SU-DHL-6 (cell line): ENCODE measurements at regions not wholly inside any gene's neighbourhood (a gene's known extent, or its start where the extent isn't known, plus 50 kb on each side); places are given as distances from the start of the nearest gene placed in this dataset.

Experiments
- H2AFZ ChIP-seq: fragments of 200-600 bp; sonication (generic); 2 replicates; pipeline ENCODE4 v1.6.1; 2014; ENCODE audit warnings: low read depth, mild to moderate bottlenecking, moderate library complexity, mixed read lengths, antibody characterized with exemption, low read length; ENCODE audit not compliant: severe bottlenecking
- H3F3A ChIP-seq: fragments of 200-600 bp; shearing (Covaris generic); 2 replicates; pipeline ENCODE4 v1.6.0; 2016; ENCODE audit warnings: antibody characterized with exemption, mild to moderate bottlenecking; ENCODE audit not compliant: insufficient read depth
- H3K27ac ChIP-seq: fragments of 200-600 bp; sonication (generic); 2 replicates; pipeline ENCODE4 v1.5.1; 2016; ENCODE audit warnings: low read depth, mild to moderate bottlenecking, low read length, moderate library complexity, mixed read lengths
- H3K27me3 ChIP-seq: fragments of 200-600 bp; sonication (generic), shearing (Covaris generic); 2 replicates; pipeline ENCODE4 v1.6.0; 2014; ENCODE audit warnings: mild to moderate bottlenecking, low read length
- H3K36me3 ChIP-seq: fragments of 200-600 bp; sonication (generic); 2 replicates; pipeline ENCODE4 v1.6.1; 2014; ENCODE audit warnings: mild to moderate bottlenecking, low read length, mixed read lengths
- H3K4me2 ChIP-seq: fragments of 300-600, 200-600 bp; shearing (Covaris generic), sonication (generic); 2 replicates; pipeline ENCODE4 v1.6.0; 2014; ENCODE audit warnings: low read length, low read depth, mild to moderate bottlenecking; ENCODE audit not compliant: poor library complexity, severe bottlenecking
- H3K4me3 ChIP-seq: fragments of 200-600 bp; sonication (generic); 2 replicates; pipeline ENCODE4 v1.5.1; 2014; ENCODE audit warnings: antibody characterized with exemption, low read length, mild to moderate bottlenecking, mixed read lengths; ENCODE audit not compliant: insufficient read depth, poor library complexity, severe bottlenecking
- H3K79me2 ChIP-seq: fragments of 200-600 bp; sonication (generic); 2 replicates; pipeline ENCODE4 v1.6.1; 2014; ENCODE audit warnings: mild to moderate bottlenecking, low read length, moderate library complexity; ENCODE audit not compliant: insufficient read depth
- H3K9ac ChIP-seq: fragments of 200-600 bp; sonication (generic); 2 replicates; pipeline ENCODE4 v1.7.0; 2014; ENCODE audit warnings: mild to moderate bottlenecking, low read length
- H3K9me2 ChIP-seq: fragments of 200-600 bp; sonication (generic); replicated peaks from 2 replicates; pipeline ENCODE4 v1.6.1; 2014; ENCODE audit warnings: low read length; ENCODE audit not compliant: insufficient read depth
- H3K9me3 ChIP-seq: fragments of 200-600 bp; sonication (generic); 2 replicates; pipeline ENCODE4 v1.6.1; 2014; ENCODE audit warnings: low read length, mixed read lengths; ENCODE audit not compliant: insufficient read depth
- H4K20me1 ChIP-seq: fragments of 200-600 bp; sonication (generic); 2 replicates; pipeline ENCODE4 v1.6.1; 2014; ENCODE audit warnings: low read depth, mild to moderate bottlenecking, antibody characterized with exemption, low read length, moderate library complexity, mixed read lengths
- CTCF ChIP-seq: fragments of 200-600 bp; sonication (generic); IDR thresholded peaks from one replicate; pipeline ENCODE4 v1.5.1; 2017; ENCODE audit warnings: antibody characterized with exemption, mild to moderate bottlenecking, low read length, moderate library complexity; ENCODE audit not compliant: insufficient read depth, poor library complexity, severe bottlenecking
- EZH2phosphoT487 ChIP-seq: fragments of 200-600 bp; sonication (generic), shearing (Covaris generic); conservative IDR thresholded peaks from 2 replicates; pipeline ENCODE4 v1.6.1; 2018; ENCODE audit warnings: mild to moderate bottlenecking, antibody characterized with exemption, low read length, moderate library complexity, mixed read lengths

- no peaks in the 10 kb centered on the region for H3F3A ChIP-seq
- no peak overlapping the region for H3K9ac ChIP-seq
- no peaks in the 10 kb centered on the region for H3K79me2 ChIP-seq
- H3K36me3 ChIP-seq = no peaks in the 10 kb centered on the region
- no peak overlapping the region for H3K4me2 ChIP-seq
- H2AFZ ChIP-seq = no peak overlapping the region
- H3K9me3 ChIP-seq = no peaks in the 10 kb centered on the region
- TF ChIP-seq CTCF = no peak
- no peak for TF ChIP-seq EZH2phosphoT487
- no peaks in the 10 kb centered on the region for H3K27me3 ChIP-seq
- H3K9me2 ChIP-seq = no peaks in the 10 kb centered on the region
- H3K27ac ChIP-seq = no peak overlapping the region
- H3K4me3 ChIP-seq = no peak overlapping the region
- H4K20me1 ChIP-seq = no peaks in the 10 kb centered on the region
Observed at GRCh38 chr1:106749491-106749890, 307.0 kb upstream of the PRMT6 start.

GRCh38 chr1:106749906-106750305 lies 306.6 kb upstream of the PRMT6 start:
- H3K4me3 ChIP-seq = no peak overlapping the region
- H3K27ac ChIP-seq = no peak overlapping the region
- no peaks in the 10 kb centered on the region for H3K9me3 ChIP-seq
- no peak overlapping the region for H3K9ac ChIP-seq
- H3K27me3 ChIP-seq = no peaks in the 10 kb centered on the region
- no peaks in the 10 kb centered on the region for H3K79me2 ChIP-seq
- no peak overlapping the region for H2AFZ ChIP-seq
- TF ChIP-seq CTCF (no peak), EZH2phosphoT487 (no peak)
- H3K9me2 ChIP-seq = no peaks in the 10 kb centered on the region
- no peak overlapping the region for H3K4me2 ChIP-seq
- no peaks in the 10 kb centered on the region for H3F3A ChIP-seq
- H4K20me1 ChIP-seq = no peaks in the 10 kb centered on the region
- no peaks in the 10 kb centered on the region for H3K36me3 ChIP-seq

- no peaks in the 10 kb centered on the region for H4K20me1 ChIP-seq
- no peaks in the 10 kb centered on the region for H3K79me2 ChIP-seq
- H3K9me3 ChIP-seq = no peaks in the 10 kb centered on the region
- TF ChIP-seq EZH2phosphoT487 = no peak
- TF ChIP-seq CTCF = no peak
- H3K4me2 ChIP-seq = no peak overlapping the region
- H3F3A ChIP-seq = no peaks in the 10 kb centered on the region
- H3K9me2 ChIP-seq = no peaks in the 10 kb centered on the region
- no peak overlapping the region for H3K9ac ChIP-seq
- H2AFZ ChIP-seq = no peak overlapping the region
- no peaks in the 10 kb centered on the region for H3K36me3 ChIP-seq
- H3K27ac ChIP-seq = no peak overlapping the region
- H3K27me3 ChIP-seq = no peaks in the 10 kb centered on the region
- H3K4me3 ChIP-seq = no peak overlapping the region
Observed at GRCh38 chr1:106751002-106751401, 305.5 kb upstream of the PRMT6 start.
